ENCODE measurements at regions not wholly inside any gene's neighbourhood (a gene's known extent, or its start where the extent isn't known, plus 50 kb on each side); places are given as distances from the start of the nearest gene placed in this dataset.

DNA sequence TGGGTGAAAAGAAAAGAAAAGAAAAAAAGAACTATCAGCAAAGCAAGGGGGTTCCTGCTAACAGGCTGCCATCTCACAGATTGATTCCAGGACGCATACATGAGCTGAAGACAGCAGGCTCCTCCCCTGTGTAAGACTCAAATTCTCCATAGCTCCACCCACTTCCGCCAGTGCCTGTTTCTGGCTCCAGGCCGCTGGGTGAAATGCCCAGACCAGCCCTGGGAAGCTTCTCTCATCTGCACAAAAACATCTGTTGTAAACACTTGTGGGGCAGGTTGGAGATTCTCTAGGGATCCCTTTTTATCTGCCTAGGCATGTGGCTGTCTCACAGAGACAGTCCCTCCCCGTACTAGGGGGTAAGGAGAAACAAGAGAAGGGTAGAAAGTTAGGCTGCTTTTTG, 1054.4 kb upstream of the SPRY2 start:
- ChIA-PET POLR2A (no interaction called here), CTCF (no interaction called here)
- no peaks in the 10 kb centered on the region for H3K27me3 ChIP-seq (replicated peaks in 1 of 4; ENCODE audit: control extremely low read depth in 1 of 4, control insufficient read depth in 3 of 4, insufficient read depth in 4 of 4, low read length in 3 of 4)
- H3K79me2 ChIP-seq (ENCODE audit: control insufficient read depth, insufficient read depth, low read length), result no peaks in the 10 kb centered on the region
- intact Hi-C loops (cut with micrococcal nuclease), result no loop called here
- no peaks in the 10 kb centered on the region for H4K20me1 ChIP-seq (ENCODE audit: control insufficient read depth, insufficient read depth, low read length, poor library complexity, severe bottlenecking)
- no peaks in the 10 kb centered on the region for H3K4me1 ChIP-seq (ENCODE audit: control insufficient read depth in 2 of 2, insufficient read depth in 2 of 2, low read length in 2 of 2)
- no peaks in the 10 kb centered on the region for H3K36me3 ChIP-seq (replicated peaks in 1 of 2; ENCODE audit: control extremely low read depth in 1 of 2, control insufficient read depth in 1 of 2, extremely low read depth in 1 of 2, insufficient read depth in 2 of 2, low read length in 1 of 2)
- WGBS (ENCODE audit: insufficient coverage), result 88% methylated on average over 4 of the region's 4 CpGs
- H3K4me3 Mint-ChIP-seq, result no peak overlapping the region
- no peak for DNase-seq
- no peak for ATAC-seq (ENCODE audit: low read depth)
- no peak for TF ChIP-seq EZH2 (IDR thresholded peaks at IDR 0.05; ENCODE audit: borderline replicate concordance, insufficient read depth, low read depth, low read length, poor library complexity, severe bottlenecking)
- TF ChIP-seq, protein P1, sequence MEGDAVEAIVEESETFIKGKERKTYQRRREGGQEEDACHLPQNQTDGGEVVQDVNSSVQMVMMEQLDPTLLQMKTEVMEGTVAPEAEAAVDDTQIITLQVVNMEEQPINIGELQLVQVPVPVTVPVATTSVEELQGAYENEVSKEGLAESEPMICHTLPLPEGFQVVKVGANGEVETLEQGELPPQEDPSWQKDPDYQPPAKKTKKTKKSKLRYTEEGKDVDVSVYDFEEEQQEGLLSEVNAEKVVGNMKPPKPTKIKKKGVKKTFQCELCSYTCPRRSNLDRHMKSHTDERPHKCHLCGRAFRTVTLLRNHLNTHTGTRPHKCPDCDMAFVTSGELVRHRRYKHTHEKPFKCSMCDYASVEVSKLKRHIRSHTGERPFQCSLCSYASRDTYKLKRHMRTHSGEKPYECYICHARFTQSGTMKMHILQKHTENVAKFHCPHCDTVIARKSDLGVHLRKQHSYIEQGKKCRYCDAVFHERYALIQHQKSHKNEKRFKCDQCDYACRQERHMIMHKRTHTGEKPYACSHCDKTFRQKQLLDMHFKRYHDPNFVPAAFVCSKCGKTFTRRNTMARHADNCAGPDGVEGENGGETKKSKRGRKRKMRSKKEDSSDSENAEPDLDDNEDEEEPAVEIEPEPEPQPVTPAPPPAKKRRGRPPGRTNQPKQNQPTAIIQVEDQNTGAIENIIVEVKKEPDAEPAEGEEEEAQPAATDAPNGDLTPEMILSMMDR (IDR thresholded peaks at IDR 0.05), result no peak
- peaks cover 1 to 11% (median 3%) of the 10 kb centered on the region in 3 donors for H3K9me3 ChIP-seq (ENCODE audit: control extremely low read depth in 1 of 3, control insufficient read depth in 2 of 3, insufficient read depth in 1 of 3, low read length in 2 of 3)
- peaks cover 4% of the 10 kb centered on the region for H3K9me3 Mint-ChIP-seq (ENCODE audit: insufficient read depth)
- no peak overlapping the region for H3K4me2 ChIP-seq (replicated peaks; ENCODE audit: low read depth, low read length, poor library complexity, severe bottlenecking)
- no peak overlapping the region for H3K4me3 ChIP-seq (ENCODE audit: control extremely low read depth in 1 of 5, extremely low read depth in 1 of 5, insufficient read depth in 1 of 5, low read depth in 2 of 5, low read length in 4 of 5)
- H2AFZ ChIP-seq (ENCODE audit: insufficient read depth, low read depth, low read length, poor library complexity, severe bottlenecking), result no peak overlapping the region
- H3K9ac ChIP-seq (ENCODE audit: low read length), result no peak overlapping the region
- no peak overlapping the region for H3K27ac ChIP-seq (ENCODE audit: low read length in 2 of 2)
- H3K4me1 Mint-ChIP-seq, result no peaks in the 10 kb centered on the region
- no peaks in the 10 kb centered on the region for H3K27me3 Mint-ChIP-seq
- no peak overlapping the region for H3K27ac Mint-ChIP-seq

DNA sequence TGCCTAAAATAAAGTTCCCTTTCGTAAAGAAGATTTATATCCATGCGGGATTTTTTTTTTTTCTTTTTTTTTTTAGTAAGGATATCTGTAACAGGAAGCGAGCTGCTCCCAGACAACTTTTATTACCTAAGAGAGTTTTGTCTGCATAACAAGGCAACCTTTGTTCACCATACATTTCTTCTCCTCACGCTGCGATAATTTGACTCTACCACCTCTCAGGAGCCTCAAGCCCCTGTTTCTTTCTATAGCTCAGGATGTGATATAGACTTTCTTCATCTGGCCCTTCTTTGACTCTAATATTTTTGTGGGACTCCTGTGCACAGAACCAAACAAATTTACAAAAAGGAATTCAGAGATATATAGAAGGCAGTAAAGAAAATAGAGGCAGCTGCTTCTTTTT, 1053.7 kb upstream of the SPRY2 start:
- H3K9me3 Mint-ChIP-seq (ENCODE audit: insufficient read depth), result peaks cover 4% of the 10 kb centered on the region
- POLR2A ChIA-PET, result no interaction called here
- CTCF ChIA-PET, result no interaction called here
- Histone ChIP-seq H3K4me3 (ENCODE audit: control extremely low read depth in 1 of 5, extremely low read depth in 1 of 5, insufficient read depth in 1 of 5, low read depth in 2 of 5, low read length in 4 of 5) (no peak overlapping the region), H3K27ac (ENCODE audit: low read length in 2 of 2) (no peak overlapping the region), H3K79me2 (ENCODE audit: control insufficient read depth, insufficient read depth, low read length) (no peaks in the 10 kb centered on the region), H4K20me1 (ENCODE audit: control insufficient read depth, insufficient read depth, low read length, poor library complexity, severe bottlenecking) (no peaks in the 10 kb centered on the region), H3K9ac (ENCODE audit: low read length) (no peak overlapping the region), H3K4me2 (replicated peaks; ENCODE audit: low read depth, low read length, poor library complexity, severe bottlenecking) (no peak overlapping the region), H3K4me1 (ENCODE audit: control insufficient read depth in 2 of 2, insufficient read depth in 2 of 2, low read length in 2 of 2) (no peaks in the 10 kb centered on the region), H2AFZ (ENCODE audit: insufficient read depth, low read depth, low read length, poor library complexity, severe bottlenecking) (no peak overlapping the region), H3K9me3 (ENCODE audit: control extremely low read depth in 1 of 3, control insufficient read depth in 2 of 3, insufficient read depth in 1 of 3, low read length in 2 of 3) (peaks cover 1 to 11% (median 3%) of the 10 kb centered on the region in 3 donors), H3K27me3 (replicated peaks in 1 of 4; ENCODE audit: control extremely low read depth in 1 of 4, control insufficient read depth in 3 of 4, insufficient read depth in 4 of 4, low read length in 3 of 4) (no peaks in the 10 kb centered on the region), H3K36me3 (replicated peaks in 1 of 2; ENCODE audit: control extremely low read depth in 1 of 2, control insufficient read depth in 1 of 2, extremely low read depth in 1 of 2, insufficient read depth in 2 of 2, low read length in 1 of 2) (no peaks in the 10 kb centered on the region)
- no peak overlapping the region for H3K27ac Mint-ChIP-seq
- no peaks in the 10 kb centered on the region for H3K27me3 Mint-ChIP-seq
- no peak for TF ChIP-seq EZH2 (IDR thresholded peaks at IDR 0.05; ENCODE audit: borderline replicate concordance, insufficient read depth, low read depth, low read length, poor library complexity, severe bottlenecking)
- TF ChIP-seq, protein P1 (IDR thresholded peaks at IDR 0.05), result no peak
- H3K4me1 Mint-ChIP-seq, result no peaks in the 10 kb centered on the region
- WGBS (ENCODE audit: insufficient coverage), result no CpG with 5 or more reads among the region's 5 CpGs
- no peak for ATAC-seq (ENCODE audit: low read depth)
- H3K4me3 Mint-ChIP-seq, result no peak overlapping the region
- no peak for DNase-seq
- intact Hi-C loops (cut with micrococcal nuclease), result no loop called here
